ENCODE measurements at regions not wholly inside any gene's neighbourhood (a gene's known extent, or its start where the extent isn't known, plus 50 kb on each side); places are given as distances from the start of the nearest gene placed in this dataset.

GRCh38 chr9:86601697-86602096 is 247.5 kb upstream of the TUT7 start:
- TF ChIP-seq CTCF (IDR thresholded peaks at IDR 0.05) (no peak), POLR2A (IDR thresholded peaks at IDR 0.05) (no peak), POLR2AphosphoS5 (IDR thresholded peaks at IDR 0.05) (no peak)
